HL-60 (cell line): ENCODE measurements at regions not wholly inside any gene's neighbourhood (a gene's known extent, or its start where the extent isn't known, plus 50 kb on each side); places are given as distances from the start of the nearest gene placed in this dataset.

Source experiments
- CTCF ChIP-seq: IDR thresholded peaks from one replicate; pipeline ENCODE4 v1.5.1; 2011; ENCODE audit warnings: low read length, control low read depth, inconsistent platforms; ENCODE audit not compliant: insufficient read depth
- GABPA ChIP-seq: IDR thresholded peaks from 2 replicates; pipeline ENCODE4 v1.6.1; 2012; ENCODE audit warnings: low read depth
- POLR2AphosphoS5 ChIP-seq: IDR thresholded peaks from 2 replicates; pipeline ENCODE4 v1.6.1; 2012; ENCODE audit warnings: low read depth
- REST ChIP-seq: IDR thresholded peaks from 2 replicates; pipeline ENCODE4 v1.6.1; 2012; ENCODE audit warnings: low read depth; ENCODE audit not compliant: insufficient replicate concordance
- SPI1 ChIP-seq: IDR thresholded peaks from 2 replicates; pipeline ENCODE4 v1.6.1; 2012; ENCODE audit warnings: low read depth, mild to moderate bottlenecking, borderline replicate concordance

- TF ChIP-seq POLR2AphosphoS5 (no peak), CTCF (no peak), GABPA (no peak), REST (no peak), SPI1 (no peak)
These were observed 81.5 kb upstream of the SMIM30 start for GRCh38 chr7:113199841-113200240.
